ENCODE measurements at regions not wholly inside any gene's neighbourhood (a gene's known extent, or its start where the extent isn't known, plus 50 kb on each side); places are given as distances from the start of the nearest gene placed in this dataset.

DNA sequence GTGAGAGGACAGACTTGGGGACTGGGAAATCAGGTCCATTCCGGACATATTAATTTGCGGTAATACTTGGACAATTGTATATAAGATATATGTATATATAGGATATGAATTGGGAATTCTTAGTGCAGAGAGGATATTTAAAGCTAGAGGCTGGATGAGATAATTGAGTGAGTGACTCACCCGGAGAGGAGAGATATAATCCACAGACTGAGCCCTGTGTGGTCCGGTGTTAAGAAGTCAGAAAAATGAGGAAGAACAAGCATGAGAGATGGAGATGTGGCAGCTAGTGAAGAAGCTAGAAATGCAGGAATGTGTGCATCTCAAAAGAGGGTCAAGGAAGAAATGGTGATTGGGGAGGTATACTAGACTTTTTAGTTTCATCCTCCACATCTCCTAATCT is 336.2 kb downstream of the SLC7A11 start:
- TF ChIP-seq POLR2A (IDR thresholded peaks at IDR 0.05) = no peak
- TF ChIP-seq, protein P1, sequence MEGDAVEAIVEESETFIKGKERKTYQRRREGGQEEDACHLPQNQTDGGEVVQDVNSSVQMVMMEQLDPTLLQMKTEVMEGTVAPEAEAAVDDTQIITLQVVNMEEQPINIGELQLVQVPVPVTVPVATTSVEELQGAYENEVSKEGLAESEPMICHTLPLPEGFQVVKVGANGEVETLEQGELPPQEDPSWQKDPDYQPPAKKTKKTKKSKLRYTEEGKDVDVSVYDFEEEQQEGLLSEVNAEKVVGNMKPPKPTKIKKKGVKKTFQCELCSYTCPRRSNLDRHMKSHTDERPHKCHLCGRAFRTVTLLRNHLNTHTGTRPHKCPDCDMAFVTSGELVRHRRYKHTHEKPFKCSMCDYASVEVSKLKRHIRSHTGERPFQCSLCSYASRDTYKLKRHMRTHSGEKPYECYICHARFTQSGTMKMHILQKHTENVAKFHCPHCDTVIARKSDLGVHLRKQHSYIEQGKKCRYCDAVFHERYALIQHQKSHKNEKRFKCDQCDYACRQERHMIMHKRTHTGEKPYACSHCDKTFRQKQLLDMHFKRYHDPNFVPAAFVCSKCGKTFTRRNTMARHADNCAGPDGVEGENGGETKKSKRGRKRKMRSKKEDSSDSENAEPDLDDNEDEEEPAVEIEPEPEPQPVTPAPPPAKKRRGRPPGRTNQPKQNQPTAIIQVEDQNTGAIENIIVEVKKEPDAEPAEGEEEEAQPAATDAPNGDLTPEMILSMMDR (IDR thresholded peaks at IDR 0.05) = no peak
